Mesendoderm (in vitro differentiated cells): ENCODE measurements at regions not wholly inside any gene's neighbourhood (a gene's known extent, or its start where the extent isn't known, plus 50 kb on each side); places are given as distances from the start of the nearest gene placed in this dataset.

Experiments
- DNase-seq: peaks from one replicate; pipeline ENCODE4 v3.0.0; 2013
- H2AK5ac ChIP-seq: 2 replicates; pipeline ENCODE4 v1.6.1; 2013; ENCODE audit warnings: low read length, inconsistent platforms
- H2BK120ac ChIP-seq: 2 replicates; pipeline ENCODE4 v1.6.1; 2013; ENCODE audit warnings: low read depth, mild to moderate bottlenecking, low read length, moderate library complexity, mixed read lengths
- H2BK15ac ChIP-seq: replicated peaks from 2 replicates; pipeline ENCODE4 v1.6.1; 2013; ENCODE audit warnings: low read depth, mild to moderate bottlenecking, moderate library complexity
- H2BK5ac ChIP-seq: 2 replicates; pipeline ENCODE4 v1.6.1; 2013; ENCODE audit warnings: low read length, inconsistent platforms
- H3K18ac ChIP-seq: 2 replicates; pipeline ENCODE4 v1.6.1; 2013; ENCODE audit warnings: mild to moderate bottlenecking, low read length, mixed read lengths
- H3K23ac ChIP-seq: one replicate; pipeline ENCODE4 v1.6.1; 2013; ENCODE audit warnings: low read length
- H3K27ac ChIP-seq: 2 replicates; pipeline ENCODE4 v1.5.1; 2013; ENCODE audit warnings: low read depth, mild to moderate bottlenecking, inconsistent platforms, low read length, moderate library complexity
- H3K27me3 ChIP-seq: 2 replicates; pipeline ENCODE4 v1.6.1; 2013; ENCODE audit warnings: low read length, control low read depth, mild to moderate bottlenecking, inconsistent platforms; ENCODE audit not compliant: insufficient read depth, poor library complexity
- H3K36me3 ChIP-seq: 2 replicates; pipeline ENCODE4 v1.6.1; 2013; ENCODE audit warnings: low read length, inconsistent platforms; ENCODE audit not compliant: control insufficient read depth, insufficient read depth
- H3K4ac ChIP-seq: one replicate; pipeline ENCODE4 v1.6.1; 2013; ENCODE audit warnings: low read depth, mild to moderate bottlenecking, low read length, moderate library complexity
- H3K4me1 ChIP-seq: 2 replicates; pipeline ENCODE4 v1.6.1; 2013; ENCODE audit warnings: low read depth, low read length, inconsistent platforms; ENCODE audit not compliant: control insufficient read depth
- H3K4me2 ChIP-seq: 2 replicates; pipeline ENCODE4 v1.6.1; 2013; ENCODE audit warnings: low read length
- H3K4me3 ChIP-seq: 2 replicates; pipeline ENCODE4 v1.5.1; 2013; ENCODE audit warnings: mild to moderate bottlenecking, low read length
- H3K56ac ChIP-seq: one replicate; pipeline ENCODE4 v1.6.1; 2013; ENCODE audit warnings: low read length
- H3K79me1 ChIP-seq: 2 replicates; pipeline ENCODE4 v1.6.1; 2013; ENCODE audit warnings: low read length, inconsistent platforms
- H3K79me2 ChIP-seq: 2 replicates; pipeline ENCODE4 v1.6.1; 2013; ENCODE audit warnings: mild to moderate bottlenecking, low read length; ENCODE audit not compliant: control insufficient read depth, insufficient read depth
- H3K9ac ChIP-seq: 2 replicates; pipeline ENCODE4 v1.6.1; 2013; ENCODE audit warnings: low read length, inconsistent platforms
- H4K5ac ChIP-seq: one replicate; pipeline ENCODE4 v1.6.1; 2013; ENCODE audit warnings: low read length
- H4K8ac ChIP-seq: one replicate; pipeline ENCODE4 v1.6.1; 2013; ENCODE audit warnings: low read depth, mild to moderate bottlenecking, control low read depth, low read length, moderate library complexity
- WGBS: extraction: QIAGEN DNeasy Blood & Tissue Kit; methylation state at CpG from one replicate; pipeline ENCODE4 v1.1.7; 2013; ENCODE audit warnings: low lambda C conversion rate, missing lambda C conversion rate; ENCODE audit not compliant: insufficient coverage; ENCODE audit errors: extremely low coverage; 5-methylcytosine and 5-hydroxymethylcytosine counted together

- Histone ChIP-seq H2AK5ac (no peak overlapping the region), H3K56ac (no peak overlapping the region), H3K23ac (no peak overlapping the region), H3K4ac (no peak overlapping the region), H2BK5ac (no peak overlapping the region), H4K5ac (no peak overlapping the region), H3K4me3 (no peak overlapping the region), H3K27me3 (no peaks in the 10 kb centered on the region), H2BK120ac (no peak overlapping the region), H3K4me1 (no peaks in the 10 kb centered on the region), H3K79me1 (no peaks in the 10 kb centered on the region), H4K8ac (no peak overlapping the region), H3K4me2 (no peak overlapping the region), H3K9ac (no peak overlapping the region), H3K18ac (no peak overlapping the region), H3K79me2 (no peaks in the 10 kb centered on the region), H3K36me3 (no peaks in the 10 kb centered on the region), H3K27ac (no peak overlapping the region), H2BK15ac (no peak overlapping the region)
- no peak for DNase-seq
- WGBS, result no CpG with 5 or more reads among the region's 3 CpGs
Observed at GRCh38 chr1:163761898-163762297, 440.1 kb downstream of the NUF2 start.

GRCh38 chr1:163766257-163766918 is 444.6 kb downstream of the NUF2 start:
- H2BK5ac ChIP-seq, result no peak overlapping the region

GRCh38 chr1:163768576-163768975 is 446.8 kb downstream of the NUF2 start:
- Histone ChIP-seq H4K5ac (no peak overlapping the region), H3K79me2 (no peaks in the 10 kb centered on the region)

More at GRCh38 chr1:163766257-163766918, 444.6 kb downstream of the NUF2 start:
- Histone ChIP-seq H3K18ac (no peak overlapping the region), H3K4me3 (no peak overlapping the region), H3K36me3 (no peaks in the 10 kb centered on the region), H2BK120ac (no peak overlapping the region), H4K5ac (no peak overlapping the region), H3K56ac (no peak overlapping the region), H3K27me3 (no peaks in the 10 kb centered on the region), H3K4me1 (no peaks in the 10 kb centered on the region), H3K79me2 (no peaks in the 10 kb centered on the region), H2AK5ac (no peak overlapping the region), H3K27ac (no peak overlapping the region), H3K4ac (no peak overlapping the region), H3K23ac (no peak overlapping the region), H3K9ac (no peak overlapping the region), H2BK15ac (no peak overlapping the region), H3K79me1 (no peaks in the 10 kb centered on the region), H3K4me2 (no peak overlapping the region), H4K8ac (no peak overlapping the region)
- WGBS, result no CpG with 5 or more reads among the region's 7 CpGs
- DNase-seq, result no peak

GRCh38 chr1:163770265-163770664 is 448.5 kb downstream of the NUF2 start:
- Histone ChIP-seq H3K27ac (no peak overlapping the region), H2BK120ac (no peak overlapping the region), H4K8ac (no peak overlapping the region), H3K27me3 (no peaks in the 10 kb centered on the region), H3K4me1 (peaks cover 3% of the 10 kb centered on the region), H3K79me2 (no peaks in the 10 kb centered on the region), H2AK5ac (no peak overlapping the region), H4K5ac (no peak overlapping the region), H2BK15ac (no peak overlapping the region), H3K79me1 (no peaks in the 10 kb centered on the region), H3K36me3 (no peaks in the 10 kb centered on the region), H3K9ac (no peak overlapping the region), H3K4me3 (no peak overlapping the region), H3K4me2 (no peak overlapping the region), H3K23ac (no peak overlapping the region), H3K4ac (no peak overlapping the region), H3K18ac (peak overlapping the region; percentile 22), H3K56ac (no peak overlapping the region), H2BK5ac (no peak overlapping the region)
- DNase-seq, result no peak
- no CpG with 5 or more reads among the region's 4 CpGs for WGBS

More at GRCh38 chr1:163768576-163768975, 446.8 kb downstream of the NUF2 start:
- Histone ChIP-seq H3K56ac (no peak overlapping the region), H2AK5ac (no peak overlapping the region), H3K27ac (no peak overlapping the region), H2BK5ac (no peak overlapping the region), H3K79me1 (no peaks in the 10 kb centered on the region), H3K4me3 (no peak overlapping the region), H3K4me1 (no peaks in the 10 kb centered on the region), H3K4ac (no peak overlapping the region), H3K27me3 (no peaks in the 10 kb centered on the region), H3K36me3 (no peaks in the 10 kb centered on the region), H2BK15ac (no peak overlapping the region), H3K9ac (no peak overlapping the region), H3K4me2 (no peak overlapping the region), H3K18ac (no peak overlapping the region), H3K23ac (no peak overlapping the region), H4K8ac (no peak overlapping the region), H2BK120ac (no peak overlapping the region)
- DNase-seq, result no peak
- WGBS, result no CpG with 5 or more reads among the region's 5 CpGs

- H3K79me2 ChIP-seq, result no peaks in the 10 kb centered on the region
- H2BK5ac ChIP-seq, result no peak overlapping the region
- H3K79me1 ChIP-seq, result no peaks in the 10 kb centered on the region
- H3K9ac ChIP-seq, result no peak overlapping the region
- no peak overlapping the region for H3K27ac ChIP-seq
- no peak overlapping the region for H4K5ac ChIP-seq
- H4K8ac ChIP-seq, result no peak overlapping the region
- no peak overlapping the region for H3K4me3 ChIP-seq
- no peak overlapping the region for H2BK120ac ChIP-seq
- H3K36me3 ChIP-seq, result no peaks in the 10 kb centered on the region
- no peak overlapping the region for H3K18ac ChIP-seq
- no peaks in the 10 kb centered on the region for H3K27me3 ChIP-seq
- H3K23ac ChIP-seq, result no peak overlapping the region
- H2AK5ac ChIP-seq, result no peak overlapping the region
- no peak for DNase-seq
- no peak overlapping the region for H3K4me2 ChIP-seq
- WGBS, result no CpG with 5 or more reads among the region's 2 CpGs
- no peak overlapping the region for H2BK15ac ChIP-seq
- H3K56ac ChIP-seq, result no peak overlapping the region
- peaks cover 5% of the 10 kb centered on the region for H3K4me1 ChIP-seq
- H3K4ac ChIP-seq, result no peak overlapping the region
Observed at GRCh38 chr1:163771637-163772036, 449.9 kb downstream of the NUF2 start.

GRCh38 chr1:163772246-163772645 is 450.5 kb downstream of the NUF2 start:
- H2BK120ac ChIP-seq, result no peak overlapping the region
- H3K56ac ChIP-seq, result no peak overlapping the region
- H3K23ac ChIP-seq, result no peak overlapping the region
- no peak overlapping the region for H3K9ac ChIP-seq
- H2BK15ac ChIP-seq, result no peak overlapping the region
- H3K27ac ChIP-seq, result no peak overlapping the region
- no peak for DNase-seq
- no CpG with 5 or more reads among the region's 1 CpG for WGBS
- H2AK5ac ChIP-seq, result no peak overlapping the region
- H3K79me1 ChIP-seq, result no peaks in the 10 kb centered on the region
- no peak overlapping the region for H3K4me2 ChIP-seq
- no peak overlapping the region for H3K4ac ChIP-seq
- H3K27me3 ChIP-seq, result no peaks in the 10 kb centered on the region
- H4K8ac ChIP-seq, result no peak overlapping the region
- H3K18ac ChIP-seq, result no peak overlapping the region
- no peaks in the 10 kb centered on the region for H3K79me2 ChIP-seq
- H3K36me3 ChIP-seq, result no peaks in the 10 kb centered on the region
- no peak overlapping the region for H4K5ac ChIP-seq
- no peak overlapping the region for H3K4me3 ChIP-seq
- H3K4me1 ChIP-seq, result peaks cover 5% of the 10 kb centered on the region
- H2BK5ac ChIP-seq, result no peak overlapping the region
